Activated CD4-positive, alpha-beta T cell treated with anti-CD3 and anti-CD28 coated beads for 1 hour (primary cell): ENCODE measurements at regions not wholly inside any gene's neighbourhood (a gene's known extent, or its start where the extent isn't known, plus 50 kb on each side); places are given as distances from the start of the nearest gene placed in this dataset.

Source experiments
- DNase-seq: peaks from one replicate; pipeline ENCODE4 v3.0.0-alpha.2; 2020

DNA sequence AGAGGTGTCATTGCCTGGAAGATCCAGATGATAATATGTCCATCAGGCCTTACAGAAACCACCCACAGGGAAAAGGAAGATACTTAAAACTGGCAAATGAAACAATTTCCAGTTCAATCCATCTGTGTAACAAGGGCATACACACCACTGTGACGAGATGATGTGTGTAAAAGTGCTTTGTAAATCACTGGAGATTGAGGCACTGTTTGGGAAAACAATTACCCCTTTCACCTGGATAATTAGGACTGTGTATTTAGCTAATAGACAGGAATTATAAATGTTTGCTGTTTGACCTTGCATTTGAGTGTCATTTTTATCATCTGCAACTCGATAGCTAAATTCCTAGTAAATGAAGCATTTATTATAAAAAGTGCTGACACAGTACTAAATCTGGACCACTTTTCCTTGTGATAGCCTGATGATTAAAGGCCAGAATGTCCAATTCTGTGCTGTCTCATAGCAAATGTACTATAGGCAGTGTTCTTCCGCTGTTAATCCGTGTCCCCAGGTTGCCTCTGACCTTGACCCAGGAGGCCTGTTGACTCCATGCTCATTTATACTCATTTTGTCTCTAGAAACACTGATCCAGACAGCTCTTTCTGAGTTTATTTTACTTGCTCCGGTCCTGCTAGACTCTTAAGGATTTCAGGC, 105.8 kb downstream of the LACC1 start:
- no peak for DNase-seq

DNA sequence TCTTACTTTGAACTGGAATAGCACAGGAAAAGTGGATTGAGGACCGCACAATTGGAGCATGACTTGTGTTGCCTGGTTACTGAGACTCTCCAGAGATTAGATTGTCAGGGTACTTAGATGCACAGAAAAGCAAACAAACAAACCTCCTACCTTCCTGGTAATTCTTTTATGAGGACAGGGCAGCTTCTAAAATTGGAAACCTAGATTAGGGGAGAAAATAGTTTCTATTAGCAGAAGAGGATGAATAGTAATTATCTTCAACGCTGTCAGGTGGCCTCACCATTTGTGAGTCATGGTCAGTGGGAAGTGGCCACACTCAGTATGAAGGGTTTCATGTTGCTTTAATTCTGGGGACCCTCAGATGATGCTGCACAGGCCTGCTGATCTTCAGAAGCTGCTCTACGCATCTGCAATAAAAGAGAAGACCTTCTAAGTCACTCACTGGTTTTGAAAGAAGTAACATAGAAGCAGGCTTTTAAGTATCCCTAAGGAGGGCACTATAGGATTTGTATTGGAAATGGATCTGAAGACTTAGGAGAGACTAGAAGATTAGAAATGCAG, 106.8 kb downstream of the LACC1 start:
- no peak for DNase-seq

DNA sequence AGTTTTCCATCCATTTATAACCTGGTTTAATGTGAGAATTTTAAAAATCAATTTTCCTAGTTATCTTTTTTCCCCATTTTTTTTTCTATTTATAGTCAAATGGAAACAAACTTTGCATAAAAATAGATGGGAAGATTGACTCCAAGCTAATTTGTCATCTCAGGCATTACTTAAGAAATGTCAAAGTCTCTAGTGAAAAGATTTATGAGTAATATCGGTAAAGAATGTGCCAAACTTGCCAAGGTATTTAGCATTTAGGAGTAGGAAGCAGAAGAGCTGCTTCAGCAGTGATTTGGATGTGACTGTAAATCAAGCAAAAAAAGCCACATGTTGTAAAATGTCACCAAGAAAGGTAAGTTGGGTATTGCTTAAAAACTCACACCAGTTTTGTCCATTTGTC, 108.6 kb downstream of the LACC1 start:
- DNase-seq = no peak

DNA sequence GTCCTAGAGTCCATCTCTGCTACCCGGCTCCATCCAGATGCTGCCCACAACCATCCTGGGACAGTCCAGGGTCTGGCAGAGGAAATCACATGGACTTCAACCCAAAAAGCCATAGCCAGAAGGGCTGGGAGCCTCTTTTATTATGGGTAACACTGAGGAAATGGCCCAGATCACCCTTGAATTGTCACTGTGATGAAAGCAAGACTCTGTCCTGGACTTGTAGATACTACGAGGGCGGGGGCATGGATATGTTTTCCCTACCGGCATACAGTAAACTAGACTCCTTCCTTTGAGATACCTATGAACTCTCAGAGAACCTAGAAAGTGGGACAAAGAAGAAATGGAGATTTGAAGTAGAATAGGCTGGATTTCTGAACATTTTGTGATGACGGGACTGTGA, 110.3 kb downstream of the LACC1 start:
- DNase-seq = no peak

DNA sequence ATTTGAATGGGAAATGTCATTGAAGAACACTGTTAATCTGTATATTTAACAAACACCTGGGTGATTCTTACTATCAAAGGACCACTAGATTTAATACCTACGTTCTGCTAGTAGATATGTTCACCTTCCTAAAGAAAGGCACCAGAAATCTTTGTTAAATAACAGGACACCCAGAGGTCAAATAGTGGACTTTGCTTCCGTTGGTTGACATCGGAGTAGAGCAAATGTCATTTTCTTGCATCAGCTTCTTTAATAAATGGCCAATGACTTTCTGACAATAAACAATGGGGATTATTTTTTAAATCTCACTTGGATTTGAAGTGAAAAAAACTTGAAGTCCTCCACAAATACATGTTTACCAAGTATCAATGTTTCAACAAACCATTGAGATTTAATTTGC, 111.1 kb downstream of the LACC1 start:
- DNase-seq = no peak

DNA sequence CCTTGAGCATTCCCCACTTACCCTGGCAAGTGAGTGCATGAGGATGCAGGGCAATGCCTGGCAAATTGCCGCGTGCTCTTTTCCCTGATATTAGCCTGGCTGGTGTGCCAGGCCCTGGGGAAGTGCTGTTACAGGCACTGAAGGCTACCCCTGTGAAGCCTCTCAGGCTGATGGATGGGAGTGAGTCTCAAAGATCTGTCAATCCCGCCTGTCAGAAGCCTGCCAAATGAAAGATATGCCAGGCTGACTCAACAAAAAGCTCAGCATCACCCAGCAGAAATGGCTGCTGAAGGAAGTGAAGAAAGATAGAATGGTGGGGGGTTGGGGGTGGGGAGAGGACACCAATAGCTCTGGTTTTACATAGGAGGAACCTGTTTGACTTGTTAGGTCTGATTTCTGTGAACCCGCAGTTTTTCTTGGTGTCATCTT, 112.1 kb downstream of the LACC1 start:
- DNase-seq = no peak

DNA sequence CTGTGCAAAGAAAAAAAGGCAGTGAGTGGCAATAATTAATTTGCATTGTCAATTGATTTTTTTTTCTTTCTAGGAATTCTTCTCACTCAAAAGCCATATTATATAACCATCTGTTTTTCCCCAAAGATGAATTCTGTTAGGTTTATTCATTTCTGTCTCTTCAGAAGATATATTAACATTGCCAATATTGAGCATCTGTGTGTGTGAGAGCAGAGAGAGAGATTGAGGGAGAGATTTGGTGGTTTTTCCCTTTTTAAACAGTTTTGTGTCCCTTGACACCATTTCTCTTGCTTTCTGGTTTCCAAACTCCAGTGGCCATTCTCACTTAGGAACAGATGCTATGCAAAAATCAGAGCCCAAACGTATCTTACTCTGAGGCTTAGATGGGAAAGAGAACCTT, 112.5 kb downstream of the LACC1 start:
- DNase-seq = no peak

DNA sequence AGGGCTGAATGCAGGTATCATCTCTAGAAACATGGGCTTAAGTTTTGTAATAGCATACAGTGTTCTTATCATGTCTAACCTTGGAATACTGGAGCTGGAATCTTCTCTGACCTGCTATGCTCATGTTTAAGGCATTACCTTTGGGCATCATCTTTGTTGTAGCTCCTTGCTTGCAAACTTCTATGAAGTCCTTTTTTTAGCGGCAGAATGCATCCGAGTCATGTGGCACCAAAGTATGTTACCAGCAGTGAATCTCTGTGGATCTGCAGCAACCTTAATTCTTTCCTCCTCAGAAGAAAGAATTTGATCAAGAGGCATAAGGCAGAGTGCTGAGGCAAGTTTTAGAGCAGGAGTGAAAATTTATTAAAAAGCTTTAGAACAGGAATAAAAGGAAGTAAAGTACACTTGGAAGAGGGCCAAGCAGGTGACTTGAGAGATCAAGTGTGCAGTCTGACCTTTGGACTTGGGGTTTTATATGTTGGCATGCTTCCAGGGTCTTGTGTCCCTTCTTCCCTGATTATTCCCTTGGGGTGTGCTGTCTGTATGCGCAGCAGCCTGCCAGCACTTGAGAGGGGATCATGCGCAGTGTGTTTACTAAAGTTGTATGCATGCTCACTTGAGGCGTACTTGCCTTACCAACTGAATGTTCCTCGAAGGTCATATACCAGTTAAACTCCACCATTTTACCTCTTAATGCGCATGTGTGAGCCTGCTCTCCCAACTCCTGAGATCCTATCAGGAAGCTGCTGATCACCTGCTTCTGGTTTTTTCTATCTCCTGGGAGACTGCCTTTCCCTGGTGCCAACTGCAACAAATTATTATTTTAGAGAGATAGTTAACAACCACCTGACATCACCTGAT, 115.5 kb downstream of the LACC1 start:
- DNase-seq = no peak

DNA sequence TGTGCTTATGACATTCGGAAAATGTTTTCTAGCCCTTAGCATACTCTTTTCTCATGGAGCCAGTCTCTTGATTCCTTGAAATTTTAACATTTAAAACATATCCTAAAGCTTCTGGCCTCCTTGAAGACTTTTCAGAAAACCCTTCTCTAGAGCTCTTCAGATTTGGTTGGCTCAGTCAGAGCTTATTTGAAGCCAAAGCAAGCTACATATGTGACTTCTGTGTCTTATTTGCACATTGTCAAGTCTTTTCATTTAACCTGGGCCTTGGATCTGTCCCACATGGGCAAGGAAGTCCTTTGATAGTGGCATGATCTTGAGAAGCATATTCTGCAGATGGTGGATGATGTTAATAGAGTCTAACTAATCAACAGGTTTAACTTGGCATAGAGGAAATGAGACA, 116.5 kb downstream of the LACC1 start:
- no peak for DNase-seq

DNA sequence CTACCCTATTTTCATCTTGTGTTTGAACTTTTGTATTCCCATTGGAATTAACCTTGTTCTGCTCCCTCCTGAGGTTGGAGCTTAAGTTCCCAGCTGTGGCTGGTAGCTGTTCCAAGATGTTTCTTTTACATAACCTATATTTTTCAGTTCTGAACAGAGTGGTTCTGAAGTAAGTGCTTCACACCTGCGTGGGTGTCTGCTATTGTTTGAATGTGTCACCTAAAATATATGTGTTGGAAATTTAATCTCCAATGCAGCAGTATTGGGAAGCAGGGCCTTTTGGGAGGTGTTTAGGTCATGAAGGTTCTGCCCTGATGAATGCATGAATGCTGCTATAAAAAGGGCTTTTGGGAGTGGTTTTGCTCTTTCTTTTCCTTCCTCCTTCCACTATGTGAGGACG, 123.8 kb downstream of the LACC1 start:
- no peak for DNase-seq

DNA sequence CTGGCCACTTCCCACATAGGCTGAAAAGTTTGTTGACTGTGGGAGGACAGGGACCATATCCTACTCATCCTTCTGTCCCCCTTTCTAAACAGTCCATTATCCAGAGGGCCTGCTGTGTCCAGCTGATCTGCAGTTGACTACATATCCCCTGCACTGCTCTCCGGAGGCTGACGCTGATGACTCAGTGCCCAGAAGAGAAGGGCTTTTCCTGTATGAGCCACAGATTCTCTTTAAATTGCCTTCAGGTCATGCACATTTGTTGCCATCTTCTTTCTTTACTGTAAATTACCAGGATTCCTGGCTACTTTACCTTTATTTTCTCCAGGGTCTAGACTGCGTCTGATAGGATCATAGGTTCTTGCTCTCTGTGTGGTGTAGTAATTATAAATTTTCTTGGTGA, 125.2 kb downstream of the LACC1 start:
- no peak for DNase-seq

DNA sequence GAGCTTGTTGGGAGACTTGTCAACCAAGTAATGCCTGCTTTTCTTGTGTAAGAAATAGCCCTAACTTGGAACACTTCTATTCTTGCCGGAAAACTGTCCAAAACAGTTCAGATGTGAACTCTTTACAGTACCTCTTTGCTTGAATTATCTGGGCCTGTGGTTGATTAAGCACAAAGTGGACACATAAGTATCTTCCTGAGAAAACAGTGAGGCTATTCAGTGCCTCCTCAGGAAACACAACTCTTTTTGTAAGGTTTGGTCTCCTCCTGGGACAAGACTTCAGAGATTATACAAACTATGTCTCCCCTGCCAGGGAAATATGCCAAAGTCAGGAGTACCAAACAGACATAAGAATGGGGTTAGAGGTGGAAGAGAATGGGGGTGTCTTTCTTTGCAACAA, 127.7 kb downstream of the LACC1 start:
- no peak for DNase-seq

DNA sequence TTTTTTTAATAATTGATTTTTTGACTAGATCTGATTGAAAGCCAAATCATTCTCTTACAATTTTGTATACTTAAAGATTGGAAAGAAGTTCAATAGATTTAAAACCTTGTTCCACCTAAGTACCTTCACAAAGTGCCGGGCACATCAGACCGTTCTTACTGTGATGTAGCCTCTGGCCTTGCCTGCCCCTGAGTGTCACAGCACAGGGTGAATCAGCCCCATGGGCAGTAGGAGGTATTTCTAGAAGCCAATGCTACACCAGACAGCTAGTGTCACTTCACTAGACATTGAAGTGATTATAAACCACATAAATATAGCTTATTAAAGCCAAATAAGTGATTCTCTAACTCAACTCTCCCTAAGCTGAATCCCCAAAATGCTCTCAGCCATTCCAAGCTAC, 131.3 kb downstream of the LACC1 start:
- DNase-seq = no peak

DNA sequence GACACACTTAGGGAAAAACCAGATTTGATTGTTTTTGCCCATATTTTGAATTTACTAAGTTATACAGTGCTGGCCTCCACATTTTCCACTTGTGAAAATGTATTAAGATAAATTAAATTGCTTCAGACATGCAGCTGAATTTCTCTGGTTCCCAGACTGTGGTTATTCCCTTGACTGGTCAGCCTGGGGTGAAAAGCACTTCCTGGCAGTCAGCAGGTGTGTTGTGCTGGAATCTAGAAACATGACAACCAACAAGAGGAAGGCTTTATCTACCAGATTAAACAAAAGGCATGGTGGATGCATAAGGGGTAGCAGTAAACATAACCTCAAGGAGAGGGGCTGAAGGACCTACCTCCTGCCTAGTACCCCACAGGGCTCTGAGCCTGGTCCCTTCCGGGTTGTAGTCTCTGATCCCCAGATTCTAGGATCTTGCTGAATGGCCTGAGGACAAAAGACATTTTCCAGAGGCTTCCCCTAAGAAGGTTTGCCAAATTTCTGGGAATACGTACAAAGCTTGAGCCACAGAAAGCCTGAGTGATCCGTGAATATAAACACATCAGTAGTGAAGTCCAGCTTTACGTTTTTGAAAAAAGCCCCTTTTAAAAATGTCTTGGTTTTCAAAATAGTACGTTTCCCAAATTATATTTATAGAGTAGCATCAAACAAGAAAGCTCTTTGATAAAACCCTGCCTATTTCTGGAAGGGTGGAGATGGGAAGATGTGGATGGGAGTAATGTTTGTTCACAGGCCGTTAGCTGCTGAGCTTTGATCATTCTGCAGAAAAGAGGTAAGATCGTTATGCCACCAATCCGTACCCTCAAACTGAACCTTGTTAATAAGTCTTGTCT, 133.4 kb downstream of the LACC1 start:
- no peak for DNase-seq

DNA sequence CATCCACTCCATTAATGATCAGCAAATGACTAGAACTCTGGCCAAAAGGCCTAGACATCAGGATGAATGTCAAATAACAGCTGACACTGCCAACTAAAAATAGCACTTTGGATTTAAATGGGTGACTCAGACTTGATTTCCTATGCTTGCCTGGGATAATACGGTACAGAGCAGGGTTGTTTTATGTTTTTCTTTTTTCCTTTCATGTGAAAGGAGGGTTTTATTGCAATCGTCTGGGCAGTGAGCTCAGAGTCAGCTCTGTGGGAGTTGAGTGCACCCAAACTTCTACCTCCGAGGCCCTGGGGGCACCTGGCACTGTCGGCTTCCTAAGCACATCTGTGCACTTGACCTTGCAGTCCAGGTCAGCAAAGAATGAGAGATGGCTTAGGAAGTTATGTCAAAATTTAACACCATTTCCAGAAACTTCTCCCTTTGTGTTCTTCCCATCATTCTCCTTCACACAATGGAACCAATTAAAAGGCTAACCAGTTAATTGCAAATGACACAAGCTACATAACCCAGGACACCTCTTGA, 134.1 kb downstream of the LACC1 start:
- DNase-seq = no peak

DNA sequence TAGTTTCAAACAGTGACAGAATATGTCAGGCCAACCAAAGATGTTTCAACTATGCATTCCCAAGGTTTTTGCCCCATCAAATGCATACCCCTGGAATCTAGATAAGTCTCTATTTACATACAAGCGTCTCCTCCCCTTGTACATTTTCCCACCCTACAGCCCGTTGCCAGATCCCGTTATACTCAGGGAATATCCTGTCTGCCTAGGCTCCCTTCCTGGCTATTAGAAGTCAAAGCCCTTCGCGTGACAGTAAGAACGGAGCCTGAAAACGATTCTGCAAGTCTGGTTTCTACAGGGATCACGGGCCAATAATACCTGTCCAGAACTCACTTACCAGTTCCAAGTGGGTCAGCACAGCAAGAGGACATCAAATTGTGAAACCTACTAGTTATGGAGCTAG, 134.8 kb downstream of the LACC1 start:
- DNase-seq = no peak

DNA sequence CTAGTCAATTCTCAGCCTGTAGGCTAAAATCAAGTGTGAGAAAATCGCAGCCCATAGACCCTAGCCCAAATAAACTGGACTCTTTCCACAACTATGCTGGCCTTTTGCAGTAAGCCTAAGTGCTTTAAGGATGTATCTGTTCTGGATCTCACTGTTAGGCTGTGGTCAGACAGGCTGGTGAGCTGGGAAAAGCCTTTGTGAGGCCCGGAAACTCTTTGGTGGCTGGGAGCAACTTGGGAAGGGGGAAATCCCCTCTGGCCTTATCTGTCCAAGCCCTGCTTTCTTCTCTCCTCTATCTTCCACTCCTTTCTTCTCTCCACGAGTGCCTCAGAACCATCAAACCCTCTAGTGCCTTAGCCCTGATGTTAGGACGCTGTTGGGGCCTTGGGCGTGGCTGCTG, 135.4 kb downstream of the LACC1 start:
- DNase-seq = no peak

DNA sequence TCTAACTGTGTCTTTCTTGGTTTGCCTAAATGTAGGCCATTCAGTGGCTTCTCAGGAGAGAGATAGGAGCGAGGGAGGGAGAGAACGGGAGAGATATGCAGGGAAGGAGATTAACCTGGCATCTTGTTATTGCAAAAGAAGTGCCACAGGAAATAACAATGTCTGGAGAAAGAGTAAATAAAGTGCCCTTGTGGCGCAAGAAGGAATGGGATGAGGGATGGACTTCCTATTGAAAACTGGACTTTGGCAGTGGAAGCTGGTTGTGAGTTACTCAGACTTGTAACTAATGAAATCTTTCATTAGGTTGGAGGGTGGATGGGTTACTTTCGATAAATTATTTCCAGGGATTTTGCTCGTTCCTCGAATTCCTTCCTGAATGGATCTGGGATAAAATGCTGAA, 136.1 kb downstream of the LACC1 start:
- no peak for DNase-seq

DNA sequence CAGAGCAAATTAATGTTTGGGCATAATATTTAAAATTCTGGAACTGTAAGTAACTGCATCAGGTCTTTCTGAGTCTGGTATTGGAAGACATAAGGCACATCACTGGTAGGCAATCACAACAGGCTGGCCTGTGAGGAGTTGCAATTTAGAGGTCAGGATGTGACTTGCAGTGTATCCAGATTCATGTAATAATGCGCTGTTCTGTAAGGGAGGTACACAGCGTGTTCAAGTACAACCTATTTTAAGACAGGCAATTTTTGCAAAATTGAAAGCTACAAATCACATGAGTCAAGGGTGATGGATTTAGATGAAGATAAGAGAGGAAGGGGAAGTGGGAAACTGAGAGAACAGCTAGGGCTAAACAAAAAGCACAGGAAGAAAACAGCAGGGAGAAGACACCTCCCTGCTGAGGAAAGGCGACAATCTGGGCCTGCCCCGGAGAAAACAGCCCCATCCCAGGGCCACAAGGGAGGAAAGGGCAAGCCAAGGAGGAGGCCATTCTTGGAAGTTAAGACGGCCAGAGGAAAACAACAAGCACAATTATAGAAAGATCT, 138.1 kb downstream of the LACC1 start:
- DNase-seq = no peak

DNA sequence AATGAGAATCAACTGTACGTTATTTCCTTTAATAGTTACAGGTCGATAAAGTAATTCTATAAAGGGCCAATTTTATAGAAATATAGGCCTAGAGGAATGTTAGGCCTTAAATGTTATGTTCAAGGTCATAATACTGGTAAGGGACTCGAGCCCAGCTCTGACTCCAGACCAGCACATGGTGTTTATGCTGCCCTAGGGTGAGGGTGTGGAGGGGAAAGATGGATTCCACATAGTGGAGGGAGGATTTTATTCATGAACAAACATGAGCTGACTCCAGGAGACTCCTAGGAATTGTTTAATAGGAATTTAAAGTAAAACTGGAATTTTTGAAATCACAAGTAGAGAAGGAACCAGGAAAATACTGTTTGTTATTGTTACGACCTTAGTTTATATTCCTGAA, 139.9 kb downstream of the LACC1 start:
- no peak for DNase-seq

DNA sequence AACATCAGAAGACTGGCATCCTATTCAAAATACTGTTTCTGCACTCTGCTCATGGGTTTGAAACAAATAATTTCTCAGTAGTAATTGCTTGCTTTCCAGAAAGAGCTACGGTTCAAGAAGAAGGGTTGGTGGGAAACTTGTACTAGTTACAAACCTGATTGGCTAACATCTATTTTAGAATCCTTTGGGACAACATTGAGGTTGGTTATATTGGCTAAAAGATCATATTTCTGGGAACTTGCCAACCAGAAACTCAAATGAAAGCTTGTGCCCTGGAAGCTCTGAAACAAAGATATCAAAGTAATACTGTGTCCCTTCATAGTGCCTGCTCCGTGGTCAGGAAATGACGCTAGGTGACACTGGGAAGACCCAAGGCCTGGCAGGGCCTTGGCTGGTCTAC, 141.7 kb downstream of the LACC1 start:
- no peak for DNase-seq

DNA sequence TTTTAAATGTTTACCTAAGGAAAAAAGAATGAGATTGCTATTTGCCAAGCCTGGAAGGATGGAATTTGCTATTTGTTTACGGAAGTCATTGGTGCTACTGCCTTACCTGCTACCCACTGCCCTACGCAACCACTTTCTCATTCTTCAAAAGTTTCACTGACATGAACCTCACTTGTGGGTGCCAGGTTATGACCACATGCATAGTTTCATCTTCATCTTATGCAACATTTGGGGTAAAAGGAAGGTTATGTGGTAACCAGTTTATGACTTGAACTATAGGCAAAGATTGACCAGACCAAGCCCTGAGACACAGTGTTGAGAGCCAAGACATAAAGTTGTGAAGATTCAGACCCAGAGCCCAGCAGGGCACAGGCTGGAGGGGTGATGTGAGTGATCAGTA, 142.5 kb downstream of the LACC1 start:
- DNase-seq = no peak
